Heart left ventricle (tissue), 13 donors: ENCODE measurements at regions not wholly inside any gene's neighbourhood (a gene's known extent, or its start where the extent isn't known, plus 50 kb on each side); places are given as distances from the start of the nearest gene placed in this dataset.

Source experiments
- POLR2A ChIP-seq, 2 donors: fragments of 450-650 bp; IDR thresholded peaks; one replicate each; pipeline ENCODE4 v1.6.1; 2017; ENCODE audit warnings: antibody characterized with exemption in 2 of 2, mild to moderate bottlenecking in 2 of 2, moderate library complexity in 2 of 2
- TF ChIP-seq, protein P1 (sequence below), 12 donors: fragments of 200-600 bp; sonication (generic) in 4 of 12; IDR thresholded peaks; one replicate each; pipeline versions ENCODE4 v1.5.0 to v1.8.0; 2018 to 2022; ENCODE audit warnings: antibody characterized with exemption in 12 of 12, mild to moderate bottlenecking in 5 of 12
- donor health status: ischemic (EF 13 %, LVEDD 7.1; RV severe dilation, severe dysfunction).
- donor health status: DM: no; HTN: yes; CAD: no.
- donor health status: DM: no; HTN: no; CAD: no.
- donor health status: ischemic (EF 25% LVEDD 6.9; RV normal size, moderate dysfunction).
- donor health status: ischemic (EF 25% LVEDD 5.7; RV mildly dilated, moderate dysfunction).
- donor health status: ischemic (EF 35%, LVEDD 5.7; RV mildly dilated, moderate dysfunction).
- donor health status: nonischemic (EF 11% LVEDD 7.7; RV severe dilation, severe dysfunction).
- donor health status: DM: yes; HTN: yes; CAD: no.
- donor health status: PGD.
- donor health status: ischemic (EF 29% LVEDD 5.4; RV normal size, mild dysfunction).
- donor health status: nonischemic (EF 23%, LVEDD 6.1; RV moderate dilation, normal function).

- TF ChIP-seq, protein P1, sequence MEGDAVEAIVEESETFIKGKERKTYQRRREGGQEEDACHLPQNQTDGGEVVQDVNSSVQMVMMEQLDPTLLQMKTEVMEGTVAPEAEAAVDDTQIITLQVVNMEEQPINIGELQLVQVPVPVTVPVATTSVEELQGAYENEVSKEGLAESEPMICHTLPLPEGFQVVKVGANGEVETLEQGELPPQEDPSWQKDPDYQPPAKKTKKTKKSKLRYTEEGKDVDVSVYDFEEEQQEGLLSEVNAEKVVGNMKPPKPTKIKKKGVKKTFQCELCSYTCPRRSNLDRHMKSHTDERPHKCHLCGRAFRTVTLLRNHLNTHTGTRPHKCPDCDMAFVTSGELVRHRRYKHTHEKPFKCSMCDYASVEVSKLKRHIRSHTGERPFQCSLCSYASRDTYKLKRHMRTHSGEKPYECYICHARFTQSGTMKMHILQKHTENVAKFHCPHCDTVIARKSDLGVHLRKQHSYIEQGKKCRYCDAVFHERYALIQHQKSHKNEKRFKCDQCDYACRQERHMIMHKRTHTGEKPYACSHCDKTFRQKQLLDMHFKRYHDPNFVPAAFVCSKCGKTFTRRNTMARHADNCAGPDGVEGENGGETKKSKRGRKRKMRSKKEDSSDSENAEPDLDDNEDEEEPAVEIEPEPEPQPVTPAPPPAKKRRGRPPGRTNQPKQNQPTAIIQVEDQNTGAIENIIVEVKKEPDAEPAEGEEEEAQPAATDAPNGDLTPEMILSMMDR (IDR thresholded peaks at IDR 0.05): no peak
- no peak for TF ChIP-seq POLR2A (IDR thresholded peaks at IDR 0.05)
Measured at GRCh38 chr11:31879681-31880080, 68.6 kb upstream of the PAX6 start.
